GM23338 (cell line): ENCODE measurements at regions not wholly inside any gene's neighbourhood (a gene's known extent, or its start where the extent isn't known, plus 50 kb on each side); places are given as distances from the start of the nearest gene placed in this dataset.

Experiments used
- ATAC-seq: fragments of 200-7000 bp; cut with Tn5 transposase; 3 replicates; pipeline ENCODE4 v1.9.1; 2020
- DNase-seq: peaks from one replicate; pipeline ENCODE4 v3.0.0-alpha.2; 2015; ENCODE audit warnings: low spot score
- H2AFZ ChIP-seq: fragments of 200-600 bp; sonication (generic); 2 replicates; pipeline ENCODE4 v1.8.0; 2016; ENCODE audit warnings: antibody characterized with exemption, mild to moderate bottlenecking, moderate library complexity
- H3F3A ChIP-seq: fragments of 200-600 bp; sonication (generic); replicated peaks from 2 replicates; pipeline ENCODE4 v1.8.0; 2017; ENCODE audit warnings: antibody characterized with exemption, mixed run types, low read depth
- H3K27ac ChIP-seq: fragments of 200-600 bp; sonication (generic); 2 replicates; pipeline ENCODE4 v1.6.1; 2016; ENCODE audit warnings: low read depth
- H3K27me3 ChIP-seq: fragments of 200-600 bp; sonication (generic); 2 replicates; pipeline ENCODE4 v1.8.0; 2016; ENCODE audit warnings: mild to moderate bottlenecking, mixed run types, moderate library complexity; ENCODE audit not compliant: insufficient read depth
- H3K36me3 ChIP-seq: fragments of 200-600 bp; sonication (generic); 2 replicates; pipeline ENCODE4 v1.8.0; 2016; ENCODE audit warnings: mild to moderate bottlenecking; ENCODE audit not compliant: insufficient read depth
- H3K4me1 ChIP-seq: fragments of 200-600 bp; sonication (generic); 2 replicates; pipeline ENCODE4 v1.8.0; 2016; ENCODE audit warnings: mild to moderate bottlenecking, moderate library complexity; ENCODE audit not compliant: insufficient read depth
- H3K4me2 ChIP-seq: fragments of 200-600 bp; sonication (generic); 2 replicates; pipeline ENCODE4 v1.7.1; 2017; ENCODE audit warnings: mixed run types
- H3K4me3 ChIP-seq: fragments of 200-600 bp; sonication (generic); 2 replicates; pipeline ENCODE4 v1.6.1; 2016; ENCODE audit warnings: mixed run types
- H3K79me2 ChIP-seq: fragments of 200-600 bp; sonication (generic); replicated peaks from 2 replicates; pipeline ENCODE4 v1.8.0; 2017; ENCODE audit warnings: mild to moderate bottlenecking; ENCODE audit not compliant: insufficient read depth
- H3K9me2 ChIP-seq: fragments of 200-600 bp; sonication (generic); 2 replicates; pipeline ENCODE4 v1.8.0; 2017; ENCODE audit not compliant: insufficient read depth
- H4K20me1 ChIP-seq: fragments of 200-600 bp; sonication (generic); replicated peaks from 2 replicates; pipeline ENCODE4 v1.8.0; 2017; ENCODE audit warnings: mild to moderate bottlenecking; ENCODE audit not compliant: insufficient read depth
- H3K27ac Mint-ChIP-seq: 2 replicates; pipeline ENCODE4 v1.8.0; 2020; ENCODE audit warnings: inconsistent platforms, mild to moderate bottlenecking, moderate library complexity, mixed read lengths
- H3K27me3 Mint-ChIP-seq: 3 replicates; pipeline ENCODE4 v1.8.0; 2022; ENCODE audit warnings: low read depth, mild to moderate bottlenecking, moderate library complexity, mixed read lengths, inconsistent platforms; ENCODE audit not compliant: insufficient read depth, poor library complexity
- H3K36me3 Mint-ChIP-seq: 3 replicates; pipeline ENCODE4 v1.8.0; 2021; ENCODE audit warnings: low read depth, mild to moderate bottlenecking, inconsistent platforms, moderate library complexity, mixed read lengths
- H3K4me1 Mint-ChIP-seq: 3 replicates; pipeline ENCODE4 v1.8.0; 2020; ENCODE audit warnings: mild to moderate bottlenecking, inconsistent platforms, mixed read lengths
- H3K4me3 Mint-ChIP-seq: 3 replicates; pipeline ENCODE4 v1.8.0; 2021; ENCODE audit warnings: moderate library complexity, mild to moderate bottlenecking, inconsistent platforms, mixed read lengths
- H3K9me3 Mint-ChIP-seq: 3 replicates; pipeline ENCODE4 v1.8.0; 2020; ENCODE audit warnings: moderate library complexity, mild to moderate bottlenecking, inconsistent platforms, mixed read lengths
- CREB1 ChIP-seq: fragments of 250-450 bp; sonication (Bioruptor Pico); IDR thresholded peaks from 2 replicates; pipeline ENCODE4 v1.5.0; 2020; ENCODE audit warnings: low read depth, mild to moderate bottlenecking, moderate library complexity
- EZH2phosphoT487 ChIP-seq: fragments of 200-600 bp; sonication (generic); IDR thresholded peaks from one replicate; pipeline ENCODE4 v1.8.1; 2018; ENCODE audit warnings: antibody characterized with exemption; ENCODE audit not compliant: unreplicated experiment
- JUNB ChIP-seq: IDR thresholded peaks from one replicate; pipeline ENCODE4 v1.6.1; 2016; ENCODE audit warnings: antibody characterized with exemption; ENCODE audit not compliant: unreplicated experiment
- NANOG ChIP-seq: IDR thresholded peaks from 2 replicates; pipeline ENCODE4 v1.6.1; 2016; ENCODE audit warnings: antibody characterized with exemption, borderline replicate concordance
- STAT1 ChIP-seq: IDR thresholded peaks from one replicate; pipeline ENCODE4 v1.6.1; 2016; ENCODE audit warnings: antibody characterized with exemption; ENCODE audit not compliant: unreplicated experiment
- ZNF114 ChIP-seq: fragments of 250-450 bp; sonication (Bioruptor Pico); IDR thresholded peaks from 2 replicates; pipeline ENCODE4 v1.5.0; 2020; ENCODE audit warnings: mild to moderate bottlenecking, moderate library complexity
- ZNF331 ChIP-seq: fragments of 250-450 bp; sonication (Bioruptor Pico); IDR thresholded peaks from 2 replicates; pipeline ENCODE4 v1.5.0; 2020; ENCODE audit warnings: low read depth, mild to moderate bottlenecking, moderate library complexity
- ZNF462 ChIP-seq: fragments of 250-450 bp; sonication (Bioruptor Pico); IDR thresholded peaks from 2 replicates; pipeline ENCODE4 v1.5.0; 2020; ENCODE audit warnings: mild to moderate bottlenecking, moderate library complexity
- TF ChIP-seq, protein P1 (sequence below): IDR thresholded peaks from 2 replicates; pipeline ENCODE4 v1.6.1; 2016; ENCODE audit warnings: antibody characterized with exemption

DNA sequence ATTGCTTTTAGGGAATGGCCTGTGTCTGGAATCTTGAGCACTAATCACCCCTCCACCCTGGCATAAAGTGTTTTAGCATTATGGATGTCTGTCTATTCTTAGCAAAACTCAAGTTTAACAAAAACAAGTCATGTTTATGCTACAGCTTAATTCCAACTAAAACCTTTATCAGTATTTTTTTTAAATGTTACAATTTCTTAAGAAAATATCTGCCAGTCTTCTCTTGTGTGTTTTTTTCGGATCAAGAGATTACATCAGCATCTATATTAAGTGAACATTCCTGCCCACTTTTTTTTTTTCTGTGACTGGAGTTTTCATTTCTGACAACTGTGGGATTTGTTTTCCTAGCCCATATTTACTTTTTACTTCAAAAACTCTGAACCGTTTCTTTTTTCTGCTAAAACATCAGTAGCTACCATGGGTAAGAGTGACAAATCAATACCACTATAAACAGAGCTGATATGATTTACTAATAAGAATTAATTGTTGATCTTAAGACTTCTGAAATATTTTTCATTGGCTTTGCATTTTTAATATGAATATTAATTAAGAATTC, 94.3 kb downstream of the EDN1 start:
- Histone ChIP-seq H3K4me2 (no peak overlapping the region), H3K4me1 (no peaks in the 10 kb centered on the region), H3K79me2 (no peaks in the 10 kb centered on the region), H3F3A (no peaks in the 10 kb centered on the region), H3K27ac (no peak overlapping the region), H4K20me1 (no peaks in the 10 kb centered on the region), H3K9me2 (peaks cover 16% of the 10 kb centered on the region; the same call in 1 of the 2 replicates), H3K36me3 (no peaks in the 10 kb centered on the region), H3K4me3 (no peak overlapping the region), H2AFZ (peak overlapping the region; percentile 38; the same call in 1 of the 2 replicates), H3K27me3 (no peaks in the 10 kb centered on the region)
- H3K9me3 Mint-ChIP-seq: no peaks in the 10 kb centered on the region
- no peak overlapping the region for H3K4me3 Mint-ChIP-seq
- ATAC-seq (no peak), DNase-seq (no peak)
- no peak overlapping the region for H3K27ac Mint-ChIP-seq
- H3K36me3 Mint-ChIP-seq: peaks cover 3% of the 10 kb centered on the region; the same call in 1 of the 3 replicates
- TF ChIP-seq ZNF462 (CRISPR knock-in tag) (no peak), NANOG (no peak), CREB1 (CRISPR knock-in tag) (no peak), ZNF331 (CRISPR knock-in tag) (no peak), EZH2phosphoT487 (no peak), ZNF114 (no peak), STAT1 (no peak), JUNB (no peak)
- TF ChIP-seq, protein P1, sequence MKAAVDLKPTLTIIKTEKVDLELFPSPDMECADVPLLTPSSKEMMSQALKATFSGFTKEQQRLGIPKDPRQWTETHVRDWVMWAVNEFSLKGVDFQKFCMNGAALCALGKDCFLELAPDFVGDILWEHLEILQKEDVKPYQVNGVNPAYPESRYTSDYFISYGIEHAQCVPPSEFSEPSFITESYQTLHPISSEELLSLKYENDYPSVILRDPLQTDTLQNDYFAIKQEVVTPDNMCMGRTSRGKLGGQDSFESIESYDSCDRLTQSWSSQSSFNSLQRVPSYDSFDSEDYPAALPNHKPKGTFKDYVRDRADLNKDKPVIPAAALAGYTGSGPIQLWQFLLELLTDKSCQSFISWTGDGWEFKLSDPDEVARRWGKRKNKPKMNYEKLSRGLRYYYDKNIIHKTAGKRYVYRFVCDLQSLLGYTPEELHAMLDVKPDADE: no peak
- H3K4me1 Mint-ChIP-seq: no peaks in the 10 kb centered on the region
- H3K27me3 Mint-ChIP-seq: no peaks in the 10 kb centered on the region
